GM12878 (cell line): ENCODE measurements at regions not wholly inside any gene's neighbourhood (a gene's known extent, or its start where the extent isn't known, plus 50 kb on each side); places are given as distances from the start of the nearest gene placed in this dataset.

ENCODE experiments used
- LARP7 ChIP-seq: fragments of 450-650 bp; IDR thresholded peaks from 2 replicates; pipeline ENCODE4 v1.6.1; 2017; ENCODE audit warnings: mild to moderate bottlenecking
- MTA2 ChIP-seq: fragments of 450-650 bp; IDR thresholded peaks from 2 replicates; pipeline ENCODE4 v1.6.1; 2016; ENCODE audit warnings: low read depth, mild to moderate bottlenecking, moderate library complexity
- NFYA ChIP-seq: IDR thresholded peaks from 2 replicates; pipeline ENCODE4 v1.6.1; 2011; ENCODE audit warnings: low read depth, mild to moderate bottlenecking, low read length, improper control_type of control experiment, borderline replicate concordance
- RAD21 ChIP-seq: IDR thresholded peaks from 2 replicates; pipeline ENCODE4 v1.6.1; 2011; ENCODE audit warnings: mild to moderate bottlenecking, low read depth, low read length, moderate library complexity; ENCODE audit not compliant: insufficient read depth
- RB1 ChIP-seq: fragments of 450-650 bp; formaldehyde crosslinking; IDR thresholded peaks from 2 replicates; pipeline ENCODE4 v1.6.1; 2017; ENCODE audit warnings: mild to moderate bottlenecking, borderline replicate concordance
- RELB ChIP-seq: fragments of 450-650 bp; IDR thresholded peaks from 2 replicates; pipeline ENCODE4 v1.6.1; 2017; ENCODE audit warnings: low read depth, mild to moderate bottlenecking, moderate library complexity
- SIN3A ChIP-seq: IDR thresholded peaks from 2 replicates; pipeline ENCODE4 v1.6.1; 2012; ENCODE audit warnings: low read depth, low read length, improper control_type of control experiment
- TCF3 ChIP-seq: IDR thresholded peaks from 2 replicates; pipeline ENCODE4 v1.6.1; 2012; ENCODE audit warnings: low read depth, mild to moderate bottlenecking, low read length, borderline replicate concordance; ENCODE audit not compliant: insufficient read depth
- WRNIP1 ChIP-seq: IDR thresholded peaks from 2 replicates; pipeline ENCODE4 v1.6.1; 2011; ENCODE audit warnings: low read depth, low read length, improper control_type of control experiment, borderline replicate concordance
- ZBTB4 ChIP-seq: fragments of 450-650 bp; formaldehyde crosslinking; IDR thresholded peaks from 2 replicates; pipeline ENCODE4 v1.4.0; 2022; ENCODE audit warnings: mild to moderate bottlenecking, moderate library complexity
- ZNF207 ChIP-seq: fragments of 450-650 bp; IDR thresholded peaks from 2 replicates; pipeline ENCODE4 v1.6.1; 2014; ENCODE audit warnings: antibody characterized with exemption, mild to moderate bottlenecking, borderline replicate concordance

GRCh38 chr3:182007441-182007840, 295.7 kb downstream of the SOX2 start (continued):
- no peak for TF ChIP-seq ZBTB4 (CRISPR knock-in tag)
- no peak for TF ChIP-seq RB1
- TF ChIP-seq RELB, result no peak
- no peak for TF ChIP-seq LARP7
- TF ChIP-seq TCF3, result no peak
- no peak for TF ChIP-seq ZNF207
- no peak for TF ChIP-seq NFYA
- no peak for TF ChIP-seq WRNIP1
- TF ChIP-seq SIN3A, result no peak
- TF ChIP-seq RAD21, result no peak
- TF ChIP-seq MTA2, result no peak
